PFSK-1 (cell line): ENCODE measurements at regions not wholly inside any gene's neighbourhood (a gene's known extent, or its start where the extent isn't known, plus 50 kb on each side); places are given as distances from the start of the nearest gene placed in this dataset.

Source experiments
- POLR2AphosphoS5 ChIP-seq: IDR thresholded peaks from 2 replicates; pipeline ENCODE4 v1.6.1; 2012; ENCODE audit warnings: low read depth, mild to moderate bottlenecking, control low read depth, low read length, moderate library complexity
- SIN3A ChIP-seq: IDR thresholded peaks from 2 replicates; pipeline ENCODE4 v1.6.1; 2012; ENCODE audit warnings: mild to moderate bottlenecking, low read length, moderate library complexity, borderline replicate concordance; ENCODE audit not compliant: insufficient read depth

- TF ChIP-seq SIN3A (no peak), POLR2AphosphoS5 (no peak)
These were observed 267.0 kb upstream of the GOLIM4 start for GRCh38 chr3:168362661-168363247.
